Endodermal cell (in vitro differentiated cells): ENCODE measurements at regions not wholly inside any gene's neighbourhood (a gene's known extent, or its start where the extent isn't known, plus 50 kb on each side); places are given as distances from the start of the nearest gene placed in this dataset.

Source experiments
- DNase-seq: peaks from one replicate; pipeline ENCODE4 v3.0.0-alpha.2; 2017
- H3K27ac ChIP-seq: 2 replicates; pipeline ENCODE4 v1.5.1; 2013; ENCODE audit warnings: mild to moderate bottlenecking, low read depth, low read length, moderate library complexity
- H3K27me3 ChIP-seq: 2 replicates; pipeline ENCODE4 v1.6.1; 2013; ENCODE audit warnings: mild to moderate bottlenecking, low read length, moderate library complexity; ENCODE audit not compliant: insufficient read depth, control insufficient read depth, poor library complexity, severe bottlenecking
- H3K36me3 ChIP-seq: 2 replicates; pipeline ENCODE4 v1.7.0; 2013; ENCODE audit warnings: mild to moderate bottlenecking, low read length, moderate library complexity; ENCODE audit not compliant: control insufficient read depth, insufficient read depth
- H3K4me1 ChIP-seq: one replicate; pipeline ENCODE4 v1.7.0; 2013; ENCODE audit warnings: low read length; ENCODE audit not compliant: control insufficient read depth, insufficient read depth
- H3K4me3 ChIP-seq: 2 replicates; pipeline ENCODE4 v1.5.1; 2013; ENCODE audit warnings: mild to moderate bottlenecking, low read length, moderate library complexity
- H3K9ac ChIP-seq: 2 replicates; pipeline ENCODE4 v1.6.1; 2013; ENCODE audit warnings: mild to moderate bottlenecking, low read length, moderate library complexity; ENCODE audit not compliant: poor library complexity, severe bottlenecking; ENCODE audit errors: extremely low read depth
- H3K9me3 ChIP-seq: 2 replicates; pipeline ENCODE4 v1.6.1; 2013; ENCODE audit warnings: mild to moderate bottlenecking, low read length, moderate library complexity; ENCODE audit not compliant: control insufficient read depth
- H3K27ac Mint-ChIP-seq: 2 replicates; pipeline ENCODE4 v1.8.0; 2020; ENCODE audit warnings: mixed read lengths
- H3K27me3 Mint-ChIP-seq: 2 replicates; pipeline ENCODE4 v1.8.0; 2021; ENCODE audit warnings: mild to moderate bottlenecking, mixed read lengths; ENCODE audit not compliant: insufficient read depth
- H3K36me3 Mint-ChIP-seq: 2 replicates; pipeline ENCODE4 v1.8.0; 2020; ENCODE audit warnings: low read depth, mixed read lengths
- H3K4me1 Mint-ChIP-seq: 2 replicates; pipeline ENCODE4 v1.8.0; 2020; ENCODE audit warnings: mixed read lengths
- H3K4me3 Mint-ChIP-seq: 2 replicates; pipeline ENCODE4 v1.8.0; 2020; ENCODE audit warnings: mild to moderate bottlenecking, moderate library complexity, mixed read lengths
- H3K9me3 Mint-ChIP-seq: 2 replicates; pipeline ENCODE4 v1.8.0; 2020; ENCODE audit warnings: mild to moderate bottlenecking, mixed read lengths
- CTCF ChIP-seq: fragments of 200-600 bp; sonication (generic); conservative IDR thresholded peaks from 2 replicates; pipeline ENCODE4 v1.5.0; 2021; ENCODE audit warnings: antibody characterized with exemption, mild to moderate bottlenecking
- WGBS, 2 experiments: methylation state at CpG; one replicate each; pipeline versions ENCODE4 v1.1.5 to v1.1.7; 2013; ENCODE audit warnings: missing lambda C conversion rate in 2 of 2, mixed read lengths in 1 of 2; ENCODE audit not compliant: insufficient coverage in 1 of 2, insufficient read length in 1 of 2; 5-methylcytosine and 5-hydroxymethylcytosine counted together

DNA sequence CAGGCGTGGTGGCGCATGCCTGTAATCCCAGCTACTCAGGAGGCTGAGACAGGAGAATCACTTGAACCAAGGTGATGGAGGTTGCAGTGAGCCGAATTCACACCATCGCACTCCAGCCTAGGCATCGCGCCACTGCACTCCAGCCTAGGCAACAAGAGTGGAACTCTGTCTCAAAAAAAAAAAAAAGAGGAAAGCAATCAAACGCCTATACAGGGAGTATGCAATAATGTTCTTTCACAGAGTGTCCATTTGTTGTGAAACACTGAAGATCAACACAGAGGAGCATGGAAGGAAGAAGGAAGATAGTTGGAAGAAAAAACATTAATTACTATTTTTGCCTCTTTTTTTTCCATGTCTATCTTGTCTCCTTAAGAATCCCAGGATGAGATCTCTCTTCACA, 113.4 kb downstream of the FBXO8 start:
- H3K4me3 ChIP-seq = no peak overlapping the region
- no peak overlapping the region for H3K27ac Mint-ChIP-seq
- WGBS, 2 experiments = 86 to 98% methylated on average over 1 to 7 of the region's 7 CpGs

DNA sequence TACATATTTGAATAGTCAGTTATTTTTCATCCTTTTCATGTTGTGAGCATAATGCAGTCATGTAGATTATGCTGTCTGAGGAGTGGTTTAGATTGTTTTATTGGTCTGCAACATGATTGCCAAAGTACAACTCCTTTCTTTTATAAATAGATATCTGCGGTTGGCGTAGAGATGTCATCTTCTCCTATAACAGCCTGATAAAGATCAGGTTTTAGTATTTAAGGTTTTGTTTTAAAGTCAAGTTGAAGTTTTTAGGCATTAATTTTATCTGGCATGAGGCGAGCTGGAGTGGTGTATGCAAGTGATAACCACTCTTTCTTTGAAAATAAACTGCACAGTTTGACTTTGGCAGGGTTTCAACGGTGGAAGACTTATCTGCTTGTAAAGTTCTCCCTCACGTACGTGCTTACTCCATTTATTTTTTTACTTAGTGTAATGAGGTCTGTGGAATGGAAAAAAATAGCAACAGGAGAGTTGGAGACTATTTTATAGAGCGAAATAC, 126.3 kb downstream of the FBXO8 start:
- Histone ChIP-seq H3K4me3 (no peak overlapping the region), H3K27me3 (no peaks in the 10 kb centered on the region), H3K4me1 (no peaks in the 10 kb centered on the region), H3K9me3 (no peaks in the 10 kb centered on the region), H3K36me3 (no peaks in the 10 kb centered on the region), H3K9ac (no peak overlapping the region), H3K27ac (no peak overlapping the region)
- no peak for DNase-seq
- WGBS, 2 experiments = 90 to 92% methylated on average over 4 to 7 of the region's 7 CpGs
- Mint-ChIP-seq H3K27ac (no peak overlapping the region), H3K27me3 (peaks cover 4% of the 10 kb centered on the region), H3K4me3 (no peak overlapping the region), H3K9me3 (no peaks in the 10 kb centered on the region), H3K4me1 (peaks cover 6% of the 10 kb centered on the region), H3K36me3 (no peaks in the 10 kb centered on the region)
- no peak for TF ChIP-seq CTCF

More for the DNA sequence above, 113.4 kb downstream of the FBXO8 start:
- H3K9ac ChIP-seq = no peak overlapping the region
- DNase-seq = no peak
- Mint-ChIP-seq H3K4me3 (no peak overlapping the region), H3K36me3 (no peaks in the 10 kb centered on the region), H3K9me3 (peaks cover 3% of the 10 kb centered on the region), H3K4me1 (no peaks in the 10 kb centered on the region), H3K27me3 (peaks cover 6% of the 10 kb centered on the region)
- TF ChIP-seq CTCF = no peak
- no peaks in the 10 kb centered on the region for H3K36me3 ChIP-seq
- no peaks in the 10 kb centered on the region for H3K9me3 ChIP-seq
- H3K27ac ChIP-seq = no peak overlapping the region
- no peaks in the 10 kb centered on the region for H3K4me1 ChIP-seq
- H3K27me3 ChIP-seq = no peaks in the 10 kb centered on the region

DNA sequence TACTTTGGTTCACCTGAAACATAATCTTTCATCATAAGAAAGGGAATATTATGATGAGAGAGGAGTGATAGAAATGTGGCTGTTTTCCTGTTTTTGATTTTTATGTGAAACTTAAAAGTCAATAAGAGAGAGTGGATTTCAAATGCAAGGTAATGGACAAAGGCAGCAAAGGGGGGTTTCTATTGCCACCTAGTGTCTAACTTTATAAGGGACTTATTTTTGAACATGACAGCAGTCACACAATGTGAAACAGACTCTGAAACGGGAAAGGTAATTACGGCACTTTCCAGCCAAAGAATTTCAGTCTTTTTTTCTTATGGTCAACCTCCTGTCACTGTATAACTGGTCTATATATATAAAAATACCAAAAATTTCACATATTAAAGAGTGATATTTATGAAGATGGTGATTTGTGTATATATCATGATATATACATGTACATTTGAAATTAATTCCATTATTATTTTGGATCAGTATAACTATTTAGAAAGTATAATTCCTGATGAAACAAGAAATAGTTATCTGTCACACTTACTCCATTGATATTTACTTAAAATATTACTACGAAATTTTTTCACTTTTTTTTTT, 127.1 kb downstream of the FBXO8 start:
- Histone ChIP-seq H3K36me3 (no peaks in the 10 kb centered on the region), H3K4me1 (no peaks in the 10 kb centered on the region), H3K27me3 (no peaks in the 10 kb centered on the region), H3K4me3 (no peak overlapping the region), H3K27ac (no peak overlapping the region), H3K9me3 (no peaks in the 10 kb centered on the region), H3K9ac (no peak overlapping the region)
- TF ChIP-seq CTCF = peak; percentile 85
- Mint-ChIP-seq H3K27ac (no peak overlapping the region), H3K4me3 (no peak overlapping the region), H3K9me3 (no peaks in the 10 kb centered on the region), H3K27me3 (peaks cover 4% of the 10 kb centered on the region), H3K4me1 (peaks cover 6% of the 10 kb centered on the region), H3K36me3 (no peaks in the 10 kb centered on the region)
- WGBS, 2 experiments = 31% methylated on average over 2 of the region's 3 CpGs; no CpG with 5 or more reads in 1 of the 2 experiments
- DNase-seq = no peak
